ENCODE measurements at regions not wholly inside any gene's neighbourhood (a gene's known extent, or its start where the extent isn't known, plus 50 kb on each side); places are given as distances from the start of the nearest gene placed in this dataset.
A peak's percentile ranks its signal among the peaks of the same experiment; 100 is the strongest.

GRCh38 chr17:73889439-73889838 is 245.2 kb upstream of the SDK2 start:
- no peaks in the 10 kb centered on the region for H3K36me3 ChIP-seq
- no peaks in the 10 kb centered on the region for H3K4me1 ChIP-seq
- DNase-seq = no peak
- no peak overlapping the region for H3K4me3 ChIP-seq
- H3K27me3 ChIP-seq = no peaks in the 10 kb centered on the region
- H3K27ac ChIP-seq = no peak overlapping the region
- H3K9me3 ChIP-seq (replicated peaks) = no peaks in the 10 kb centered on the region

GRCh38 chr17:73890831-73891405 is 246.7 kb upstream of the SDK2 start:
- no peak overlapping the region for H3K27ac ChIP-seq
- H3K4me1 ChIP-seq = no peaks in the 10 kb centered on the region

GRCh38 chr17:73895157-73895556 is 250.9 kb upstream of the SDK2 start:
- no peak for DNase-seq
- no peaks in the 10 kb centered on the region for H3K9me3 ChIP-seq (replicated peaks)
- H3K36me3 ChIP-seq = no peaks in the 10 kb centered on the region
- no peaks in the 10 kb centered on the region for H3K4me1 ChIP-seq
- no peaks in the 10 kb centered on the region for H3K27me3 ChIP-seq
- H3K27ac ChIP-seq = no peak overlapping the region
- no peak overlapping the region for H3K4me3 ChIP-seq

More at GRCh38 chr17:73890831-73891405, 246.7 kb upstream of the SDK2 start:
- no peak overlapping the region for H3K4me3 ChIP-seq
- H3K27me3 ChIP-seq = no peaks in the 10 kb centered on the region
- no peaks in the 10 kb centered on the region for H3K36me3 ChIP-seq
- no peak for DNase-seq
- no peaks in the 10 kb centered on the region for H3K9me3 ChIP-seq (replicated peaks)

GRCh38 chr17:73896966-73897365 is 252.7 kb upstream of the SDK2 start:
- H3K27me3 ChIP-seq = 0 out of 2 replicates have a peak, but pooled peaks cover 5% of the 10 kb centered on the region
- no peak for DNase-seq
- H3K9me3 ChIP-seq (replicated peaks) = no peaks in the 10 kb centered on the region
- H3K4me1 ChIP-seq = no peaks in the 10 kb centered on the region
- no peaks in the 10 kb centered on the region for H3K36me3 ChIP-seq
- no peak overlapping the region for H3K4me3 ChIP-seq
- H3K27ac ChIP-seq = no peak overlapping the region

- DNase-seq = no peak
- Histone ChIP-seq H3K9me3 (replicated peaks) (no peaks in the 10 kb centered on the region), H3K4me1 (no peaks in the 10 kb centered on the region), H3K27ac (no peak overlapping the region), H3K27me3 (0 out of 2 replicates have a peak, but pooled peaks cover 5% of the 10 kb centered on the region), H3K36me3 (no peaks in the 10 kb centered on the region), H3K4me3 (no peak overlapping the region)
Observed at GRCh38 chr17:73899839-73900238, 255.6 kb upstream of the SDK2 start.

GRCh38 chr17:73900516-73900915 is 256.3 kb upstream of the SDK2 start:
- no peak overlapping the region for H3K27ac ChIP-seq
- no peaks in the 10 kb centered on the region for H3K36me3 ChIP-seq
- H3K27me3 ChIP-seq = 0 out of 2 replicates have a peak, but pooled peaks cover 5% of the 10 kb centered on the region
- H3K4me3 ChIP-seq = no peak overlapping the region
- no peaks in the 10 kb centered on the region for H3K4me1 ChIP-seq
- H3K9me3 ChIP-seq (replicated peaks) = no peaks in the 10 kb centered on the region
- no peak for DNase-seq

- Histone ChIP-seq H3K4me1 (no peaks in the 10 kb centered on the region), H3K27me3 (peaks cover 10% of the 10 kb centered on the region; the same call in 1 of the 2 replicates), H3K36me3 (no peaks in the 10 kb centered on the region), H3K27ac (no peak overlapping the region), H3K4me3 (no peak overlapping the region), H3K9me3 (replicated peaks) (no peaks in the 10 kb centered on the region)
- no peak for DNase-seq
Observed at GRCh38 chr17:73901249-73901648, 257.0 kb upstream of the SDK2 start.

GRCh38 chr17:73901661-73902415 is 257.6 kb upstream of the SDK2 start:
- no peak for DNase-seq
- Histone ChIP-seq H3K4me1 (no peaks in the 10 kb centered on the region), H3K27ac (no peak overlapping the region), H3K9me3 (replicated peaks) (no peaks in the 10 kb centered on the region), H3K4me3 (no peak overlapping the region), H3K36me3 (no peaks in the 10 kb centered on the region), H3K27me3 (peaks cover 15% of the 10 kb centered on the region)

- H3K9me3 ChIP-seq (replicated peaks) = no peaks in the 10 kb centered on the region
- no peaks in the 10 kb centered on the region for H3K4me1 ChIP-seq
- peaks cover 15% of the 10 kb centered on the region for H3K27me3 ChIP-seq
- H3K4me3 ChIP-seq = no peak overlapping the region
- H3K27ac ChIP-seq = no peak overlapping the region
- peak in 1 of 2 experiments; percentile 25 for DNase-seq
- H3K36me3 ChIP-seq = no peaks in the 10 kb centered on the region
Observed at GRCh38 chr17:73902416-73903181, 258.4 kb upstream of the SDK2 start.

GRCh38 chr17:73906896-73907870 is 262.9 kb upstream of the SDK2 start:
- H3K36me3 ChIP-seq = no peaks in the 10 kb centered on the region
- peaks cover 23% of the 10 kb centered on the region for H3K27me3 ChIP-seq
- H3K4me1 ChIP-seq = no peaks in the 10 kb centered on the region
- no peak overlapping the region for H3K4me3 ChIP-seq
- H3K9me3 ChIP-seq (replicated peaks) = no peaks in the 10 kb centered on the region
- no peak for DNase-seq
- no peak overlapping the region for H3K27ac ChIP-seq

GRCh38 chr17:73909186-73909585 is 264.9 kb upstream of the SDK2 start:
- no peak for DNase-seq
- Histone ChIP-seq H3K4me1 (no peaks in the 10 kb centered on the region), H3K36me3 (no peaks in the 10 kb centered on the region), H3K9me3 (replicated peaks) (no peaks in the 10 kb centered on the region), H3K27me3 (peaks cover 23% of the 10 kb centered on the region), H3K27ac (no peak overlapping the region), H3K4me3 (no peak overlapping the region)

GRCh38 chr17:73910206-73910605 is 266.0 kb upstream of the SDK2 start:
- Histone ChIP-seq H3K4me3 (no peak overlapping the region), H3K27me3 (peaks cover 23% of the 10 kb centered on the region), H3K4me1 (no peaks in the 10 kb centered on the region), H3K27ac (no peak overlapping the region), H3K36me3 (no peaks in the 10 kb centered on the region), H3K9me3 (replicated peaks) (no peaks in the 10 kb centered on the region)
- no peak for DNase-seq

GRCh38 chr17:73910821-73911515 is 266.7 kb upstream of the SDK2 start:
- no peak overlapping the region for H3K4me3 ChIP-seq
- H3K27me3 ChIP-seq = peaks cover 21% of the 10 kb centered on the region
- no peak overlapping the region for H3K27ac ChIP-seq
- DNase-seq = no peak
- H3K4me1 ChIP-seq = no peaks in the 10 kb centered on the region
- H3K36me3 ChIP-seq = no peaks in the 10 kb centered on the region
- H3K9me3 ChIP-seq (replicated peaks) = no peaks in the 10 kb centered on the region

Measured in SJCRH30 (cell line).